Breast epithelium (tissue), 3 donors: ENCODE measurements at regions not wholly inside any gene's neighbourhood (a gene's known extent, or its start where the extent isn't known, plus 50 kb on each side); places are given as distances from the start of the nearest gene placed in this dataset.

Source experiments
- CTCF ChIP-seq, 3 donors: fragments of 450-650 bp; IDR thresholded peaks; one replicate each; pipeline ENCODE4 v1.5.1; 2016 to 2017; ENCODE audit warnings: antibody characterized with exemption in 3 of 3, mild to moderate bottlenecking in 3 of 3, moderate library complexity in 3 of 3
- POLR2A ChIP-seq: fragments of 450-650 bp; IDR thresholded peaks from one replicate; pipeline ENCODE4 v1.6.1; 2016; ENCODE audit warnings: antibody characterized with exemption, mild to moderate bottlenecking, moderate library complexity
- POLR2AphosphoS5 ChIP-seq, 3 donors: sonication (generic); formaldehyde crosslinking; IDR thresholded peaks; one replicate each; pipeline ENCODE4 v1.6.1; 2017; ENCODE audit warnings: antibody characterized with exemption in 3 of 3

- TF ChIP-seq POLR2AphosphoS5 (IDR thresholded peaks at IDR 0.05) (no peak), POLR2A (no peak), CTCF (IDR thresholded peaks at IDR 0.05) (no peak)
These were observed 78.4 kb upstream of the PAPPA start for GRCh38 chr9:116075191-116075590.
